ENCODE measurements at regions not wholly inside any gene's neighbourhood (a gene's known extent, or its start where the extent isn't known, plus 50 kb on each side); places are given as distances from the start of the nearest gene placed in this dataset.
"Not testable (repeated sequence)": the region's sequence is repeated elsewhere in the genome, so short reads cannot be mapped to it uniquely, and the experiment has no call there.

DNA sequence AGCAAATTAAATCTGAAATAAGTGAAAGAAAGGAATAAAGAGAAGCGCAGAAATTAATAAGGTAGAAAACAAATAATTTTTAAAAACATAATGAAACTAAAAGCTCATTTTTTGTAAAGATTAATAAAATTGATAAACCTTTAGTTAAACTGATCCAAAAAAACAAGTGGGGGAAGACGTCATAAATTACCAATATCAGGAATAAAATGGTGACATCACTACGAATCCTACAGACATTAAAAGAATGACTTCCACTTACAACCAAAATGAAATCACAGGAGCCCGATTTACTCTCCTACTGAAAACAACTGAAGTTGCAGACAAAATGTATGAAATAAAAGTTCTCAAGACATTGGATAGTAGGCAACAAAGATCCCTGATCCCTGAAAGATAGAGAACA is 68.1 kb upstream of the IFFO2 start:
- H3K4me3 ChIP-seq, result no peak overlapping the region
- WGBS, 2 donors, result 87 to 93% methylated on average over 4 of the region's 4 CpGs
- no peak for TF ChIP-seq POLR2A (IDR thresholded peaks at IDR 0.05)
- no peak for TF ChIP-seq CTCF (IDR thresholded peaks at IDR 0.05)
- DNase-seq (no peak), ATAC-seq (no peak)
- no peaks in the 10 kb centered on the region for H3K27me3 ChIP-seq
- H3K4me1 ChIP-seq, result no peaks in the 10 kb centered on the region
- intact Hi-C loops (cut with DNase I), result no loop called here
- H3K36me3 ChIP-seq (replicated peaks in 1 of 2; ENCODE audit: insufficient read depth in 1 of 2, low read depth in 2 of 2), result no peaks in the 10 kb centered on the region
- no peaks in the 10 kb centered on the region for H3K9me3 ChIP-seq
- H3K27ac ChIP-seq, result no peak overlapping the region

DNA sequence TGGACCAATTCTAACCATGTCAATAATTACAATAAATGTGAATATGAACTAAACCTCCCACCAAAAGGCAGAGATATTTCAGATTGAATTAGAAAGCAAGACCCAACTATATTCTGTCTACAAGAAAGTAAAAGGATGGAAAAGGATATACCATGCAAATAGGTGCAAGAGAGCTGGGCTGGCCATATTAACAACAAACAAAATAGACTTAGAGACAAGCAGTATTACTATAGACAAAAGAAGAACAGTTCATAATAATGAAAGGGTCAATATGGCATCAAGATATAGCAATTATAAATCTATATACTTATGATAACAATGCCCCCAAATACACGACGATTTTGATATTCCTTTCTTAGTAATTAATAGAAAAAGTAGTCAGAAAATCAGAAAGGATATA is 67.3 kb upstream of the IFFO2 start:
- DNase-seq (no peak), ATAC-seq (no peak)
- Histone ChIP-seq H3K27ac (no peak overlapping the region), H3K4me1 (no peaks in the 10 kb centered on the region), H3K4me3 (no peak overlapping the region), H3K9me3 (no peaks in the 10 kb centered on the region), H3K36me3 (replicated peaks in 1 of 2; ENCODE audit: insufficient read depth in 1 of 2, low read depth in 2 of 2) (no peaks in the 10 kb centered on the region), H3K27me3 (no peaks in the 10 kb centered on the region)
- WGBS, 2 donors, result 70 to 82% methylated on average over 2 of the region's 2 CpGs
- intact Hi-C loops (cut with DNase I), result no loop called here
- TF ChIP-seq POLR2A (IDR thresholded peaks at IDR 0.05), result no peak
- no peak for TF ChIP-seq CTCF (IDR thresholded peaks at IDR 0.05)

GRCh38 chr1:19021845-19022244 is 65.4 kb upstream of the IFFO2 start:
- no peaks in the 10 kb centered on the region for H3K9me3 ChIP-seq
- DNase-seq (no peak), ATAC-seq (no peak)
- no peaks in the 10 kb centered on the region for H3K27me3 ChIP-seq
- WGBS, 2 donors, result 48 to 67% methylated on average over 2 of the region's 2 CpGs
- intact Hi-C loops (cut with DNase I), result no loop called here
- H3K36me3 ChIP-seq (replicated peaks in 1 of 2; ENCODE audit: insufficient read depth in 1 of 2, low read depth in 2 of 2), result no peaks in the 10 kb centered on the region
- no peak for TF ChIP-seq CTCF (IDR thresholded peaks at IDR 0.05)
- TF ChIP-seq POLR2A (IDR thresholded peaks at IDR 0.05), result no peak
- peaks cover 3% of the 10 kb centered on the region for H3K4me1 ChIP-seq
- no peak overlapping the region for H3K4me3 ChIP-seq
- H3K27ac ChIP-seq, result no peak overlapping the region

- H3K27ac ChIP-seq; H3K9me3 ChIP-seq; H3K36me3 ChIP-seq (replicated peaks in 1 of 2; ENCODE audit: insufficient read depth in 1 of 2, low read depth in 2 of 2); H3K27me3 ChIP-seq; DNase-seq; ATAC-seq; H3K4me3 ChIP-seq; H3K4me1 ChIP-seq: not testable (repeated sequence)
- intact Hi-C loops (cut with DNase I), result loop anchor here (10.0 kb wide), 1 partner anchor 56 kb away; no protein-coding TSS in a partner anchor
- WGBS, 2 donors, result 94 to 95% methylated on average over 4 of the region's 4 CpGs
These were observed 62.8 kb upstream of the IFFO2 start for GRCh38 chr1:19019288-19019687.

DNA sequence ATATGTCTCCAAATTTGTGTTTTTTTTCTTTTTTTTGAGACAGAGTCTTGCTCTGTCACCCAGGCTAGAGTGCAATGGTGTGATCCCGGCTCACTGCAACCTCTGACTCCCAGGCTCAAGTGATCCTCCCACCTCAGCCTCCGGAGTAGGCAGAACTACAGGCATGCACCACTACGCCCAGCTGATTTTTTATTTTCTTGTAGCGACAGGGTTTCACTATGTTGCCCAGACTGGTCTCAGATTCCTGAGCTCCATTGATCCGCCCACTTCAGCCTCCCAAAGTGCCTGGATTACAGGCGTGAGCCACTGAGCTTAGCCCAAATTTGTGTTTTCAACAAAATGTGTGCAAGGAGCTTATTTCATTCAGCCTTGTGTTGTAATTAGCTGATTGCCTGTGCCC is 59.0 kb upstream of the IFFO2 start:
- no peaks in the 10 kb centered on the region for H3K36me3 ChIP-seq (replicated peaks in 1 of 2; ENCODE audit: insufficient read depth in 1 of 2, low read depth in 2 of 2)
- H3K9me3 ChIP-seq, result no peaks in the 10 kb centered on the region
- TF ChIP-seq CTCF (IDR thresholded peaks at IDR 0.05), result no peak
- H3K4me1 ChIP-seq, result peaks cover 34% of the 10 kb centered on the region
- WGBS, 2 donors, result 90 to 100% methylated on average over 6 of the region's 6 CpGs
- intact Hi-C loops (cut with DNase I), result loop anchor here (10.0 kb wide), 1 partner anchor 59 kb away; no protein-coding TSS in a partner anchor
- ATAC-seq (no peak), DNase-seq (no peak)
- no peak overlapping the region for H3K4me3 ChIP-seq
- no peaks in the 10 kb centered on the region for H3K27me3 ChIP-seq
- H3K27ac ChIP-seq, result no peak overlapping the region

Measured in body of pancreas (tissue), 4 donors.